Fibroblast of pulmonary artery (primary cell): ENCODE measurements at regions not wholly inside any gene's neighbourhood (a gene's known extent, or its start where the extent isn't known, plus 50 kb on each side); places are given as distances from the start of the nearest gene placed in this dataset.

Experiments used
- DNase-seq: peaks from one replicate; pipeline ENCODE4 v3.0.0-alpha.2; 2010; ENCODE audit warnings: low read depth
- H3K4me3 ChIP-seq: replicated peaks from 2 replicates; pipeline ENCODE4 v1.5.1; 2011; ENCODE audit warnings: low read depth, mild to moderate bottlenecking, control low read depth, low read length, moderate library complexity
- CTCF ChIP-seq: IDR thresholded peaks from 2 replicates; pipeline ENCODE4 v1.5.1; 2011; ENCODE audit warnings: mild to moderate bottlenecking, control low read depth, low read length, inconsistent platforms; ENCODE audit errors: missing control alignments

DNA sequence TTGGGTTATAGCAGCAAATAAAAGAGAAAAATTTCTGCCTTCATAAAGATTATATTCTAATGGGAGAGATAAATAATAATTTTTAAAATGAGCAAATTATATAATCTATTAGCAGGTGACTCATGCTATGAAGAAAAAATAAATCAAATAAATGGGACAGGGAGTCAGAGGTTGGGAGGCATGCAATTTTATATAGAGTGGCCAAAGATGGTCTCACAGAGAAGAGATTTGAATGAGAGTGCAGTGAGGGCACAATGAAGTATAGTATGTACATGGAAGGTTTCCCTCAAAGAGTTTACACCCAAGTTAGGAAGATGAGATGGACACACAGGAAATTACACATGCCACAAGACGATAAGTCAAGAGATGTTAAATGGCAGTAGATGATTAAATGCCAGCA is 369.4 kb downstream of the TXNL1 start:
- DNase-seq = no peak
- no peak for TF ChIP-seq CTCF
- no peak overlapping the region for H3K4me3 ChIP-seq

- TF ChIP-seq CTCF = no peak
- no peak overlapping the region for H3K4me3 ChIP-seq
- no peak for DNase-seq
Observed at GRCh38 chr18:56267334-56267733, 371.1 kb downstream of the TXNL1 start.

- no peak for DNase-seq
- TF ChIP-seq CTCF = no peak
- no peak overlapping the region for H3K4me3 ChIP-seq
Observed at GRCh38 chr18:56258178-56258577, 380.2 kb downstream of the TXNL1 start.

DNA sequence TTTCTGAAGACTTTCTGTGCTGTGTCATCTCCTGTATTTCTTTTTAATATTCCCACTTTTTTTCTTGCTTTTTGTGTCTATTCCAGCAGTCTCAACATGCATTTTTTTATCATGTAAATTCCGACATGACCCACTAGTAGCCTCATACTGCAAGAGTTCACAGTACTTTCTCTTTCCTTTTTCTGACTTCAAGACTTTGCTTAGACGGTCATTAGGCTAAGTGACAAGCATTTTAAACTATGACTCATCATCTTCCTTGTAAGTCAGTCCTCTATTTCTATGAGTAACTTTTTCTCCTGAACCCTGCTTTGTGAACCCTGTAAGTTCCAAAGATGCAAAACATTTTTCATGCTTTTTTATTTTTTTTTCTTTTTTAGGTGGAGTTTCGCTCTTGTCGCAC is 381.2 kb downstream of the TXNL1 start:
- H3K4me3 ChIP-seq = no peak overlapping the region
- no peak for TF ChIP-seq CTCF

GRCh38 chr18:56256659-56257058 is 381.7 kb downstream of the TXNL1 start:
- no peak for TF ChIP-seq CTCF
- no peak for DNase-seq
- H3K4me3 ChIP-seq = no peak overlapping the region

More for the DNA sequence above, 381.2 kb downstream of the TXNL1 start:
- peak; percentile 62 for DNase-seq

DNA sequence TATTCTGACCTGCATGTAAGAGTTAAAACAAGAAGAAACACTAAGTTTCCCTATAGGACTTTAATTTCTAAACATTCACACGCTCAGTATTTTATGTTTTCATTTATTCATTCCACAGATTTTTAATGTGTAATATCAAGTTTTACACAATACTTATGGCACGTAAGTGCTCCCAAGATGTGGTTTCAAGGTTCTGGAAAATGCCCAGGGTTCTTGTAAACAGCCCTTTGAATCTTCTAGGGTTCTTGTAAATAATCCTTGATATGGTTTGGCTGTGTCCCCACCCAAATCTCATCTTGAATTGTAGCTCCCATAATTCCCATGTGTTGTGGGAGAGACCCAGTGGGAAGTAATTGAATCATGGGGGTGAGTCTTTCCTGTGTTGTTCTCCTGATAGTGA is 383.0 kb downstream of the TXNL1 start:
- DNase-seq = no peak
- H3K4me3 ChIP-seq = no peak overlapping the region
- no peak for TF ChIP-seq CTCF

DNA sequence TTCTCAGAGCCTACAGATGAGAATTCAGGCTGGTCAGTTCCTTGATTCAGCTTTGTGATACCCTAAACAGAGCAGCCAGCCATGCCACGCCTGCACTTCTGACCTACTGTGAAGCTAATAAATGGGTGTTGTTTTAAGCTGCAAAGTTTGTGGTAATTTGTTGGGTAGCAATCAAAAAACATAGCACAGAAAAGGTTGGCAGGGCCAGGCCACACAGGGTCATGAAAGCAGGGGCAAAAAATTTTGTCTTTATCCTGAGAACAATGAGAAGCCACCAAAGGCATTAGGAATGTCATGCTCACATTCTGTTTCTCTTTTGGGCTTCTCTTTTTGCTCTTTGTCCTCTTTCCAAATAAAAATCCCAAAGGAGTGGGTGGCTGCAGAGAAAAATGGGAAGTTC is 385.9 kb downstream of the TXNL1 start:
- H3K4me3 ChIP-seq = no peak overlapping the region
- TF ChIP-seq CTCF = no peak
- DNase-seq = no peak
